ENCODE measurements at regions not wholly inside any gene's neighbourhood (a gene's known extent, or its start where the extent isn't known, plus 50 kb on each side); places are given as distances from the start of the nearest gene placed in this dataset.
"Not testable (repeated sequence)": the region's sequence is repeated elsewhere in the genome, so short reads cannot be mapped to it uniquely, and the experiment has no call there.

- ChIA-PET CTCF (ENCODE audit: unreplicated experiment) (no interaction called here), POLR2A (no interaction called here)
- H3K9me2 ChIP-seq (ENCODE audit: insufficient read depth, low read length): no peaks in the 10 kb centered on the region
- H3K4me2 ChIP-seq (ENCODE audit: low read length): no peak overlapping the region
- intact Hi-C loops (cut with micrococcal nuclease; ENCODE audit: unreplicated experiment): no loop called here
- H4K20me1 ChIP-seq (ENCODE audit: insufficient read depth, low read length): no peaks in the 10 kb centered on the region
- DNase-seq (ENCODE audit: low spot score): no peak
- no peak for TF ChIP-seq EZH2phosphoT487 (IDR thresholded peaks at IDR 0.05; ENCODE audit: borderline replicate concordance, low read depth, low read length)
- no peak for TF ChIP-seq CTCF (conservative IDR thresholded peaks at IDR 0.05; ENCODE audit: low read length)
- no peak overlapping the region for H2AFZ ChIP-seq (ENCODE audit: low read length)
- no TSS peak for BruUV-seq (replicated peaks)
- no peak overlapping the region for H3K4me3 ChIP-seq (ENCODE audit: low read depth, low read length, poor library complexity, severe bottlenecking)
- H3K36me3 ChIP-seq (ENCODE audit: insufficient read depth, low read length): no peaks in the 10 kb centered on the region
- no peaks in the 10 kb centered on the region for H3K9me3 ChIP-seq (ENCODE audit: low read length)
- no peaks in the 10 kb centered on the region for H3K79me2 ChIP-seq (ENCODE audit: insufficient read depth, low read depth, low read length)
- no peak overlapping the region for H3K27ac ChIP-seq (ENCODE audit: low read depth, low read length, poor library complexity, severe bottlenecking)
- no peaks in the 10 kb centered on the region for H3K4me1 ChIP-seq (ENCODE audit: insufficient read depth, low read length, poor library complexity, severe bottlenecking)
These were observed 182.7 kb upstream of the PAQR3 start for GRCh38 chr4:79121875-79122358.

GRCh38 chr4:79121223-79121622 is 182.0 kb upstream of the PAQR3 start:
- no peak for DNase-seq (ENCODE audit: low spot score)
- no peaks in the 10 kb centered on the region for H3K4me1 ChIP-seq (ENCODE audit: insufficient read depth, low read length, poor library complexity, severe bottlenecking)
- H3K9me3 ChIP-seq (ENCODE audit: low read length): no peaks in the 10 kb centered on the region
- TF ChIP-seq EZH2phosphoT487 (IDR thresholded peaks at IDR 0.05; ENCODE audit: borderline replicate concordance, low read depth, low read length): no peak
- TF ChIP-seq CTCF (conservative IDR thresholded peaks at IDR 0.05; ENCODE audit: low read length): no peak
- no peaks in the 10 kb centered on the region for H3K9me2 ChIP-seq (ENCODE audit: insufficient read depth, low read length)
- ChIA-PET POLR2A (interaction anchor here (0.6 kb wide), 1 partner anchor 1020 kb away, joined by 3 read pairs; no protein-coding TSS in a partner anchor), CTCF (ENCODE audit: unreplicated experiment) (no interaction called here)
- intact Hi-C loops (cut with micrococcal nuclease; ENCODE audit: unreplicated experiment): no loop called here
- no TSS peak for BruUV-seq (replicated peaks)
- no peak overlapping the region for H3K4me2 ChIP-seq (ENCODE audit: low read length)
- no peaks in the 10 kb centered on the region for H3K36me3 ChIP-seq (ENCODE audit: insufficient read depth, low read length)
- no peaks in the 10 kb centered on the region for H4K20me1 ChIP-seq (ENCODE audit: insufficient read depth, low read length)
- H2AFZ ChIP-seq (ENCODE audit: low read length): no peak overlapping the region
- no peak overlapping the region for H3K27ac ChIP-seq (ENCODE audit: low read depth, low read length, poor library complexity, severe bottlenecking)
- no peak overlapping the region for H3K4me3 ChIP-seq (ENCODE audit: low read depth, low read length, poor library complexity, severe bottlenecking)
- no peaks in the 10 kb centered on the region for H3K79me2 ChIP-seq (ENCODE audit: insufficient read depth, low read depth, low read length)

GRCh38 chr4:79117051-79117450 is 177.8 kb upstream of the PAQR3 start:
- DNase-seq (ENCODE audit: low spot score); CTCF ChIA-PET (ENCODE audit: unreplicated experiment); H2AFZ ChIP-seq (ENCODE audit: low read length); H3K4me1 ChIP-seq (ENCODE audit: insufficient read depth, low read length, poor library complexity, severe bottlenecking); H3K9me3 ChIP-seq (ENCODE audit: low read length); H3K27ac ChIP-seq (ENCODE audit: low read depth, low read length, poor library complexity, severe bottlenecking); H4K20me1 ChIP-seq (ENCODE audit: insufficient read depth, low read length); BruUV-seq (replicated peaks); H3K36me3 ChIP-seq (ENCODE audit: insufficient read depth, low read length); intact Hi-C loops (cut with micrococcal nuclease; ENCODE audit: unreplicated experiment); H3K4me3 ChIP-seq (ENCODE audit: low read depth, low read length, poor library complexity, severe bottlenecking); H3K4me2 ChIP-seq (ENCODE audit: low read length); H3K79me2 ChIP-seq (ENCODE audit: insufficient read depth, low read depth, low read length); H3K9me2 ChIP-seq (ENCODE audit: insufficient read depth, low read length): not testable (repeated sequence)
- POLR2A ChIA-PET: interaction anchor here (1.1 kb wide), 1 partner anchor 632 kb away, joined by 3 read pairs; no protein-coding TSS in a partner anchor

All from OCI-LY7 (cell line).